C4-2B (cell line): ENCODE measurements at regions not wholly inside any gene's neighbourhood (a gene's known extent, or its start where the extent isn't known, plus 50 kb on each side); places are given as distances from the start of the nearest gene placed in this dataset.

Experiments
- CTCF ChIP-seq: fragments of 450-650 bp; conservative IDR thresholded peaks from 2 replicates; pipeline ENCODE4 v1.5.1; 2017; ENCODE audit warnings: mild to moderate bottlenecking
- ZFX ChIP-seq: fragments of 450-650 bp; IDR thresholded peaks from 2 replicates; pipeline ENCODE4 v1.6.1; 2017

GRCh38 chr7:3207387-3207902 is 93.6 kb upstream of the SDK1 start:
- no peak for TF ChIP-seq CTCF
- TF ChIP-seq ZFX: no peak
